Liver (tissue), 8 donors: ENCODE measurements at regions not wholly inside any gene's neighbourhood (a gene's known extent, or its start where the extent isn't known, plus 50 kb on each side); places are given as distances from the start of the nearest gene placed in this dataset.

Experiments
- DNase-seq: peaks from one replicate; pipeline ENCODE4 v3.0.0-alpha.2; 2017; ENCODE audit warnings: low spot score
- H3K27ac ChIP-seq, 2 donors: one replicate each; pipeline ENCODE4 v1.7.0; 2013; ENCODE audit warnings: inconsistent platforms in 2 of 2, low read length in 2 of 2, control low read depth in 1 of 2, low read depth in 1 of 2, mild to moderate bottlenecking in 1 of 2
- H3K27me3 ChIP-seq, 4 donors: one replicate each; pipeline versions ENCODE4 v1.6.1 to v1.7.0; 2013; ENCODE audit warnings: low read length in 3 of 4, inconsistent platforms in 1 of 4, mild to moderate bottlenecking in 1 of 4, moderate library complexity in 1 of 4; ENCODE audit not compliant: control insufficient read depth in 4 of 4, insufficient read depth in 4 of 4
- H3K36me3 ChIP-seq, 4 donors: one replicate each; pipeline versions ENCODE4 v1.6.1 to v1.7.0; 2013; ENCODE audit warnings: low read length in 3 of 4, mild to moderate bottlenecking in 3 of 4, low read depth in 1 of 4, moderate library complexity in 1 of 4; ENCODE audit not compliant: control insufficient read depth in 4 of 4, insufficient read depth in 3 of 4
- H3K4me1 ChIP-seq, 4 donors: one replicate each; pipeline versions ENCODE4 v1.6.1 to v1.7.0; 2013; ENCODE audit warnings: low read length in 3 of 4, mild to moderate bottlenecking in 3 of 4, moderate library complexity in 1 of 4; ENCODE audit not compliant: control insufficient read depth in 4 of 4, insufficient read depth in 4 of 4
- H3K4me3 ChIP-seq, 3 donors: one replicate each; pipeline versions ENCODE4 v1.6.1 to v1.7.0; 2013; ENCODE audit warnings: low read length in 3 of 3, control low read depth in 1 of 3, low read depth in 1 of 3, mild to moderate bottlenecking in 1 of 3
- H3K9ac ChIP-seq, 2 donors: one replicate each; pipeline ENCODE4 v1.7.0; 2013; ENCODE audit warnings: low read length in 2 of 2, mild to moderate bottlenecking in 2 of 2, moderate library complexity in 2 of 2, control low read depth in 1 of 2, low read depth in 1 of 2
- H3K9me3 ChIP-seq, 4 donors: one replicate each; pipeline versions ENCODE4 v1.6.1 to v1.7.0; 2013; ENCODE audit warnings: low read length in 3 of 4; ENCODE audit not compliant: control insufficient read depth in 4 of 4
- EGR1 ChIP-seq, 2 donors: IDR thresholded peaks; 2 replicates each; pipeline ENCODE4 v1.6.1; 2016 to 2018; ENCODE audit warnings: antibody characterized with exemption in 2 of 2, low read depth in 2 of 2
- FOXA1 ChIP-seq: IDR thresholded peaks from 2 replicates; pipeline ENCODE4 v1.6.1; 2016; ENCODE audit warnings: antibody characterized with exemption
- FOXA2 ChIP-seq: IDR thresholded peaks from 2 replicates; pipeline ENCODE4 v1.6.1; 2016; ENCODE audit warnings: antibody characterized with exemption
- HNF4A ChIP-seq, 2 donors: conservative IDR thresholded peaks; 2 replicates each; pipeline ENCODE4 v1.6.1; 2016; ENCODE audit warnings: antibody characterized with exemption in 2 of 2, mild to moderate bottlenecking in 2 of 2
- HNF4G ChIP-seq: IDR thresholded peaks from 2 replicates; pipeline ENCODE4 v1.6.1; 2016; ENCODE audit warnings: antibody characterized with exemption
- JUND ChIP-seq, 2 donors: IDR thresholded peaks; 2 replicates each; pipeline ENCODE4 v1.6.1; 2016; ENCODE audit warnings: antibody characterized with exemption in 2 of 2
- RXRA ChIP-seq, 2 donors: IDR thresholded peaks; 2 replicates each; pipeline ENCODE4 v1.6.1; 2017 to 2018; ENCODE audit warnings: antibody characterized with exemption in 2 of 2, mild to moderate bottlenecking in 1 of 2
- SP1 ChIP-seq: IDR thresholded peaks from 2 replicates; pipeline ENCODE4 v1.6.1; 2018; ENCODE audit warnings: antibody characterized with exemption, mild to moderate bottlenecking
- YY1 ChIP-seq: IDR thresholded peaks from 2 replicates; pipeline ENCODE4 v1.6.1; 2016; ENCODE audit warnings: antibody characterized with exemption, mild to moderate bottlenecking
- WGBS: extraction: QIAGEN DNeasy Blood & Tissue Kit; methylation state at CpG from one replicate; pipeline ENCODE4 v1.1.7; 2013; 5-methylcytosine and 5-hydroxymethylcytosine counted together
- TF ChIP-seq, protein P1 (sequence below): IDR thresholded peaks from 2 replicates; pipeline ENCODE4 v1.6.1; 2016; ENCODE audit warnings: antibody characterized with exemption
- TF ChIP-seq, protein P2 (sequence below): fragments of 150-350 bp; IDR thresholded peaks from 2 replicates; pipeline ENCODE4 v1.5.1; 2017; ENCODE audit warnings: improper control_type of control experiment, low read depth, low read length; ENCODE audit not compliant: missing input control
- TF ChIP-seq, protein P3 (sequence below): IDR thresholded peaks from 2 replicates; pipeline ENCODE4 v1.6.1; 2016; ENCODE audit warnings: antibody characterized with exemption
- TF ChIP-seq, protein P4 (sequence below): IDR thresholded peaks from 2 replicates; pipeline ENCODE4 v1.6.1; 2016; ENCODE audit warnings: antibody characterized with exemption, mild to moderate bottlenecking
- TF ChIP-seq, protein P5 (sequence below): IDR thresholded peaks from 2 replicates; pipeline ENCODE4 v1.6.1; 2016; ENCODE audit warnings: antibody characterized with exemption
- donor health status: healthy.
- donor health status: healthy.
- donor health status: healthy.
- donor health status: healthy.
- donor health status: healthy.

DNA sequence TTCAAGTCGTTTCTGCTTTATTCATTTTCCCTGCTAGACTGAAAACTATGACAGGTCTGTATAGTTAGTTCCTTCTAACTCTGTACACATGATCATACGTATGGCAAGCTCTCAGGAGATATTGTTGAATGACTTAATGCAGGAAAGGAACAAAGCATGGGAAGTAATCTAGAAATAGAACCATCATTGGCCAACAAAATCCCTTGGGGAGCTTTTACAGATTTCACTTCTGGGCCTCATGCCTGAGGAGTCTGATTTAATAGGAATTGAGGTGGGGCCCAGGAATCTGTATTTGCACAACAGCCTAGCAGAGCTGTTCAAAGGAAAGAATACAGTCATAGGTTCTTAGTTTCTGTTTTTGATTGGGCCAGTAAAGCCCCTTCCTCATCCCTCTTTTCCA lies 229.2 kb downstream of the MAP2K6 start:
- Histone ChIP-seq H3K4me3 (no peak overlapping the region), H3K36me3 (no peaks in the 10 kb centered on the region), H3K9me3 (no peaks in the 10 kb centered on the region), H3K27ac (no peak overlapping the region), H3K9ac (no peak overlapping the region), H3K4me1 (no peaks in the 10 kb centered on the region), H3K27me3 (no peaks in the 10 kb centered on the region)
- DNase-seq = no peak
- 67% methylated on average over 2 of the region's 2 CpGs for WGBS
- TF ChIP-seq YY1 (no peak), FOXA1 (no peak), HNF4A (conservative IDR thresholded peaks at IDR 0.05) (no peak), HNF4G (no peak)

DNA sequence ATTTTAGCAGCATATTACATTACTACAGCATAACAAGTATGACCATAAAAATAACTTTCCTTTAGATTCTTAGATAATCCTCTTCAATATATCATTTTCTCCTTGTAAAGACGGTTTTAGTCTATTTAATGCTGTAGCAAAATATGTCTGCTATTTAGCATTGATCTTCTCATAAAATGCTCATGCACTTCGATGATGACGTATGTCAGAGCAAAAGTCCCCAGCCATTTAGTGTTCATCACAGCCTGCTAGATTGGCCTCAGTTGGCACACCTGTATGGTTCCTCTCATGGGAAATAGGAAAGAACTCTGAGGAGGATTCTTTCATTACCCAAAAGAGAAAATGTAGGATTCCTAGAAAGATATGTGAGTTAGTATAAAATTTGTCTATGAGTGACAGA lies 232.2 kb downstream of the MAP2K6 start:
- TF ChIP-seq JUND (IDR thresholded peaks at IDR 0.05) (no peak), EGR1 (IDR thresholded peaks at IDR 0.05; ENCODE audit: low read depth in 2 of 2) (no peak)
- TF ChIP-seq, protein P1, sequence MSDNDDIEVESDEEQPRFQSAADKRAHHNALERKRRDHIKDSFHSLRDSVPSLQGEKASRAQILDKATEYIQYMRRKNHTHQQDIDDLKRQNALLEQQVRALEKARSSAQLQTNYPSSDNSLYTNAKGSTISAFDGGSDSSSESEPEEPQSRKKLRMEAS = no peak
- no peak overlapping the region for H3K27ac ChIP-seq
- H3K9me3 ChIP-seq = no peaks in the 10 kb centered on the region
- no peaks in the 10 kb centered on the region for H3K27me3 ChIP-seq
- WGBS = 92% methylated on average over 3 of the region's 3 CpGs
- H3K4me1 ChIP-seq = no peaks in the 10 kb centered on the region
- no peak overlapping the region for H3K4me3 ChIP-seq
- H3K9ac ChIP-seq = no peak overlapping the region
- no peak for DNase-seq
- H3K36me3 ChIP-seq = no peaks in the 10 kb centered on the region

DNA sequence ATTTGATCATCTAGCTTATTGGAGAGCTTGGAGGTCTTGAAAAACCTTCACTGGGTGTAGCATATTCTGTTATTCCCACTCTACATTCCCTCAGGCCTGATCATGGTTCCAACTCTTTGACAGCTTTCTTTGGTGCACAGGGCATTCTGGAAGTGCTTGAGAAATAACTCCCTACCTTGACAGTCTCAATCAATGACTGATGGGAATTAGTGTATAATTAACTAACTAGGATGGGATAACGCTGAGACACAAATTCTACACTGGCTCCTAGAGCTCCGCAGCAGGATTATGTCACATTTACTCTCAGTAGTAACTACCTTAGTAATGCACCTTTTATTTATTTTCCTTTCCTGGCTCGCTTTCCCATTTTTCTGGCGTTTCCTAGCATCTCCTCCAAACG lies 236.4 kb downstream of the MAP2K6 start:
- Histone ChIP-seq H3K27ac (no peak overlapping the region), H3K4me1 (no peaks in the 10 kb centered on the region), H3K9me3 (no peaks in the 10 kb centered on the region), H3K36me3 (no peaks in the 10 kb centered on the region), H3K4me3 (no peak overlapping the region), H3K27me3 (peaks cover 0 to 2% (median 0%) of the 10 kb centered on the region in 4 donors), H3K9ac (no peak overlapping the region)
- no peak for TF ChIP-seq RXRA (IDR thresholded peaks at IDR 0.05)
- WGBS = 80% methylated on average over 5 of the region's 5 CpGs
- DNase-seq = no peak

DNA sequence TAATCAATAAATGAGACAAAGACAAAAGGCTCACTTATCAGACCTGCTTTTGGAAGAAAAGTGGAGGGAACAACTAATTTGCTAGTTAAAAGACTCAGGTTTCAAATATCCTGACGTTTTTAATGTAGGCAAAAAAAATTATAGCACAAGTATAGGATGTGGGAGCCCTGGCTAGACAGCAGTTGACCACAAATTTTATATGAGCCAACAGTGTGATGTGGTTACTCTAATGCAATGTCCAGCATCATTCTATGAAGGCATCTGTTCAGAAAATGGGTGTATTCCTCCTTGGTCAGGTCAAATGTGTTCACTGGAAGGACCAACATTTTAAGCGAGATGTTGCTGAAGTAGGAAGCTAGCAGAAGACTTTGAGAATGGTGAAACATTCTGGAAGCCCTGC lies 237.4 kb downstream of the MAP2K6 start:
- H3K4me1 ChIP-seq = no peaks in the 10 kb centered on the region
- H3K36me3 ChIP-seq = no peaks in the 10 kb centered on the region
- no peaks in the 10 kb centered on the region for H3K9me3 ChIP-seq
- no peak overlapping the region for H3K27ac ChIP-seq
- 68% methylated on average over 2 of the region's 2 CpGs for WGBS
- DNase-seq = no peak
- no peak overlapping the region for H3K4me3 ChIP-seq
- TF ChIP-seq, protein P2, sequence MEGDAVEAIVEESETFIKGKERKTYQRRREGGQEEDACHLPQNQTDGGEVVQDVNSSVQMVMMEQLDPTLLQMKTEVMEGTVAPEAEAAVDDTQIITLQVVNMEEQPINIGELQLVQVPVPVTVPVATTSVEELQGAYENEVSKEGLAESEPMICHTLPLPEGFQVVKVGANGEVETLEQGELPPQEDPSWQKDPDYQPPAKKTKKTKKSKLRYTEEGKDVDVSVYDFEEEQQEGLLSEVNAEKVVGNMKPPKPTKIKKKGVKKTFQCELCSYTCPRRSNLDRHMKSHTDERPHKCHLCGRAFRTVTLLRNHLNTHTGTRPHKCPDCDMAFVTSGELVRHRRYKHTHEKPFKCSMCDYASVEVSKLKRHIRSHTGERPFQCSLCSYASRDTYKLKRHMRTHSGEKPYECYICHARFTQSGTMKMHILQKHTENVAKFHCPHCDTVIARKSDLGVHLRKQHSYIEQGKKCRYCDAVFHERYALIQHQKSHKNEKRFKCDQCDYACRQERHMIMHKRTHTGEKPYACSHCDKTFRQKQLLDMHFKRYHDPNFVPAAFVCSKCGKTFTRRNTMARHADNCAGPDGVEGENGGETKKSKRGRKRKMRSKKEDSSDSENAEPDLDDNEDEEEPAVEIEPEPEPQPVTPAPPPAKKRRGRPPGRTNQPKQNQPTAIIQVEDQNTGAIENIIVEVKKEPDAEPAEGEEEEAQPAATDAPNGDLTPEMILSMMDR = no peak
- TF ChIP-seq FOXA1 (no peak), YY1 (no peak), FOXA2 (no peak), HNF4G (no peak), SP1 (no peak)
- TF ChIP-seq, protein P3, sequence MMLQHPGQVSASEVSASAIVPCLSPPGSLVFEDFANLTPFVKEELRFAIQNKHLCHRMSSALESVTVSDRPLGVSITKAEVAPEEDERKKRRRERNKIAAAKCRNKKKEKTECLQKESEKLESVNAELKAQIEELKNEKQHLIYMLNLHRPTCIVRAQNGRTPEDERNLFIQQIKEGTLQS = no peak
- TF ChIP-seq, protein P4, sequence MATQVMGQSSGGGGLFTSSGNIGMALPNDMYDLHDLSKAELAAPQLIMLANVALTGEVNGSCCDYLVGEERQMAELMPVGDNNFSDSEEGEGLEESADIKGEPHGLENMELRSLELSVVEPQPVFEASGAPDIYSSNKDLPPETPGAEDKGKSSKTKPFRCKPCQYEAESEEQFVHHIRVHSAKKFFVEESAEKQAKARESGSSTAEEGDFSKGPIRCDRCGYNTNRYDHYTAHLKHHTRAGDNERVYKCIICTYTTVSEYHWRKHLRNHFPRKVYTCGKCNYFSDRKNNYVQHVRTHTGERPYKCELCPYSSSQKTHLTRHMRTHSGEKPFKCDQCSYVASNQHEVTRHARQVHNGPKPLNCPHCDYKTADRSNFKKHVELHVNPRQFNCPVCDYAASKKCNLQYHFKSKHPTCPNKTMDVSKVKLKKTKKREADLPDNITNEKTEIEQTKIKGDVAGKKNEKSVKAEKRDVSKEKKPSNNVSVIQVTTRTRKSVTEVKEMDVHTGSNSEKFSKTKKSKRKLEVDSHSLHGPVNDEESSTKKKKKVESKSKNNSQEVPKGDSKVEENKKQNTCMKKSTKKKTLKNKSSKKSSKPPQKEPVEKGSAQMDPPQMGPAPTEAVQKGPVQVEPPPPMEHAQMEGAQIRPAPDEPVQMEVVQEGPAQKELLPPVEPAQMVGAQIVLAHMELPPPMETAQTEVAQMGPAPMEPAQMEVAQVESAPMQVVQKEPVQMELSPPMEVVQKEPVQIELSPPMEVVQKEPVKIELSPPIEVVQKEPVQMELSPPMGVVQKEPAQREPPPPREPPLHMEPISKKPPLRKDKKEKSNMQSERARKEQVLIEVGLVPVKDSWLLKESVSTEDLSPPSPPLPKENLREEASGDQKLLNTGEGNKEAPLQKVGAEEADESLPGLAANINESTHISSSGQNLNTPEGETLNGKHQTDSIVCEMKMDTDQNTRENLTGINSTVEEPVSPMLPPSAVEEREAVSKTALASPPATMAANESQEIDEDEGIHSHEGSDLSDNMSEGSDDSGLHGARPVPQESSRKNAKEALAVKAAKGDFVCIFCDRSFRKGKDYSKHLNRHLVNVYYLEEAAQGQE = no peak
- TF ChIP-seq, protein P5, sequence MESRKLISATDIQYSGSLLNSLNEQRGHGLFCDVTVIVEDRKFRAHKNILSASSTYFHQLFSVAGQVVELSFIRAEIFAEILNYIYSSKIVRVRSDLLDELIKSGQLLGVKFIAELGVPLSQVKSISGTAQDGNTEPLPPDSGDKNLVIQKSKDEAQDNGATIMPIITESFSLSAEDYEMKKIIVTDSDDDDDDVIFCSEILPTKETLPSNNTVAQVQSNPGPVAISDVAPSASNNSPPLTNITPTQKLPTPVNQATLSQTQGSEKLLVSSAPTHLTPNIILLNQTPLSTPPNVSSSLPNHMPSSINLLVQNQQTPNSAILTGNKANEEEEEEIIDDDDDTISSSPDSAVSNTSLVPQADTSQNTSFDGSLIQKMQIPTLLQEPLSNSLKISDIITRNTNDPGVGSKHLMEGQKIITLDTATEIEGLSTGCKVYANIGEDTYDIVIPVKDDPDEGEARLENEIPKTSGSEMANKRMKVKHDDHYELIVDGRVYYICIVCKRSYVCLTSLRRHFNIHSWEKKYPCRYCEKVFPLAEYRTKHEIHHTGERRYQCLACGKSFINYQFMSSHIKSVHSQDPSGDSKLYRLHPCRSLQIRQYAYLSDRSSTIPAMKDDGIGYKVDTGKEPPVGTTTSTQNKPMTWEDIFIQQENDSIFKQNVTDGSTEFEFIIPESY = no peak
- no peak overlapping the region for H3K9ac ChIP-seq
- H3K27me3 ChIP-seq = peaks cover 0 to 2% (median 0%) of the 10 kb centered on the region in 4 donors
